HepG2 (cell line): ENCODE measurements at regions not wholly inside any gene's neighbourhood (a gene's known extent, or its start where the extent isn't known, plus 50 kb on each side); places are given as distances from the start of the nearest gene placed in this dataset.

Experiments
- EP300 ChIP-seq, 3 experiments: sonication (generic) in 1 of 3; formaldehyde crosslinking in 1 of 3; IDR thresholded peaks; 2 replicates each; pipeline versions ENCODE4 v1.5.1 to v1.6.1; 2011 to 2020; ENCODE audit warnings: low read depth in 2 of 3, low read length in 2 of 3, borderline replicate concordance in 1 of 3, improper control_type of control experiment in 1 of 3, mild to moderate bottlenecking in 1 of 3, missing genetic modification reagents in 1 of 3, moderate library complexity in 1 of 3
- MLLT10 ChIP-seq: sonication (generic); formaldehyde crosslinking; IDR thresholded peaks from 2 replicates; pipeline ENCODE4 v1.4.0; 2020; ENCODE audit warnings: missing genetic modification reagents
- RFXANK ChIP-seq: IDR thresholded peaks from 2 replicates; pipeline ENCODE4 v1.6.1; 2016
- RXRB ChIP-seq: IDR thresholded peaks from 2 replicates; pipeline ENCODE4 v1.6.1; 2016; ENCODE audit warnings: borderline replicate concordance, missing genetic modification reagents, missing compliant biosample characterization
- SALL1 ChIP-seq: sonication (generic); formaldehyde crosslinking; IDR thresholded peaks from 2 replicates; pipeline ENCODE4 v1.8.0; 2022; ENCODE audit warnings: mild to moderate bottlenecking, missing genetic modification reagents
- SSRP1 ChIP-seq: IDR thresholded peaks from 2 replicates; pipeline ENCODE4 v1.6.1; 2016; ENCODE audit warnings: control low read depth
- ZFP37 ChIP-seq: sonication (generic); formaldehyde crosslinking; IDR thresholded peaks from 2 replicates; pipeline ENCODE4 v1.4.0; 2020; ENCODE audit warnings: missing genetic modification reagents, borderline replicate concordance
- ZFYVE20 ChIP-seq: sonication (generic); formaldehyde crosslinking; IDR thresholded peaks from 2 replicates; pipeline ENCODE4 v1.8.0; 2023; ENCODE audit warnings: low read depth, mild to moderate bottlenecking, moderate library complexity, missing genetic modification reagents, borderline replicate concordance
- ZNF251 ChIP-seq: sonication (generic); formaldehyde crosslinking; IDR thresholded peaks from 2 replicates; pipeline ENCODE4 v1.9.0; 2021; ENCODE audit warnings: mild to moderate bottlenecking, missing genetic modification reagents
- ZNF33B ChIP-seq: sonication (generic); formaldehyde crosslinking; IDR thresholded peaks from 2 replicates; pipeline ENCODE4 v1.5.1; 2020; ENCODE audit warnings: mild to moderate bottlenecking, missing genetic modification reagents
- ZNF530 ChIP-seq: sonication (generic); formaldehyde crosslinking; IDR thresholded peaks from 2 replicates; pipeline ENCODE4 v1.5.0; 2020; ENCODE audit warnings: low read depth, mild to moderate bottlenecking, missing genetic modification reagents
- ZNF567 ChIP-seq: sonication (generic); formaldehyde crosslinking; IDR thresholded peaks from 2 replicates; pipeline ENCODE4 v1.8.1; 2023; ENCODE audit warnings: mild to moderate bottlenecking, missing genetic modification reagents, borderline replicate concordance
- TF ChIP-seq, protein P1 (sequence below): sonication (generic); formaldehyde crosslinking; IDR thresholded peaks from 2 replicates; pipeline ENCODE4 v1.4.0; 2020; ENCODE audit warnings: missing genetic modification reagents, borderline replicate concordance
- TF ChIP-seq, protein P2 (sequence below): sonication (generic); formaldehyde crosslinking; IDR thresholded peaks from 2 replicates; pipeline ENCODE4 v1.8.0; 2022; ENCODE audit warnings: mild to moderate bottlenecking, missing genetic modification reagents
- TF ChIP-seq, protein P3 (sequence below): sonication (generic); formaldehyde crosslinking; IDR thresholded peaks from 2 replicates; pipeline ENCODE4 v1.5.0; 2020; ENCODE audit warnings: missing genetic modification reagents, mild to moderate bottlenecking, borderline replicate concordance
- TF ChIP-seq, protein P4 (sequence below): sonication (generic); formaldehyde crosslinking; IDR thresholded peaks from 2 replicates; pipeline ENCODE4 v1.5.0; 2020; ENCODE audit warnings: mild to moderate bottlenecking, missing genetic modification reagents
- TF ChIP-seq, protein P5 (sequence below): sonication (generic); formaldehyde crosslinking; IDR thresholded peaks from 2 replicates; pipeline ENCODE4 v1.8.0; 2022; ENCODE audit warnings: missing genetic modification reagents, mild to moderate bottlenecking, moderate library complexity, borderline replicate concordance
- TF ChIP-seq, protein P6 (sequence below): sonication (generic); formaldehyde crosslinking; IDR thresholded peaks from 2 replicates; pipeline ENCODE4 v1.4.0; 2020; ENCODE audit warnings: mild to moderate bottlenecking, missing genetic modification reagents
- TF ChIP-seq, protein P7 (sequence below): sonication (generic); formaldehyde crosslinking; IDR thresholded peaks from 2 replicates; pipeline ENCODE4 v1.5.0; 2020; ENCODE audit warnings: missing genetic modification reagents

DNA sequence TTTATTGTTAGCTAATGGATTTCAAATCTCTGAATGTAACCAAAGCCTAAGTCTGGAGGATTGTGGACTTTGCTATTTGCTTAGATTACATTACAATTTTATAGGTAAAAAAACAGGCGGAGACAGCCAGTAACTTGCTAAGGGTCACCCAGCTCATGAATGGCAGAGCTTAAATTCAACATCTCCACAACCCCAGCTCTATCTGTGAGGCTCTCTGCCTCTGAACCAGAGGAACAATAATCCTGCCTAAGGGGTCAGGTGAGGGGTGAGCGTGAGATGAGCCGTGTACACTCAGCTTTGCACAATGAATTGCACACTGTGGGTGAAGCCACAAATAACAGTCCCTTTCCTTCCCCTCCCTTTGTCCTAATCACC, 69.8 kb upstream of the SPATA12 start (continued):
- TF ChIP-seq, protein P1, sequence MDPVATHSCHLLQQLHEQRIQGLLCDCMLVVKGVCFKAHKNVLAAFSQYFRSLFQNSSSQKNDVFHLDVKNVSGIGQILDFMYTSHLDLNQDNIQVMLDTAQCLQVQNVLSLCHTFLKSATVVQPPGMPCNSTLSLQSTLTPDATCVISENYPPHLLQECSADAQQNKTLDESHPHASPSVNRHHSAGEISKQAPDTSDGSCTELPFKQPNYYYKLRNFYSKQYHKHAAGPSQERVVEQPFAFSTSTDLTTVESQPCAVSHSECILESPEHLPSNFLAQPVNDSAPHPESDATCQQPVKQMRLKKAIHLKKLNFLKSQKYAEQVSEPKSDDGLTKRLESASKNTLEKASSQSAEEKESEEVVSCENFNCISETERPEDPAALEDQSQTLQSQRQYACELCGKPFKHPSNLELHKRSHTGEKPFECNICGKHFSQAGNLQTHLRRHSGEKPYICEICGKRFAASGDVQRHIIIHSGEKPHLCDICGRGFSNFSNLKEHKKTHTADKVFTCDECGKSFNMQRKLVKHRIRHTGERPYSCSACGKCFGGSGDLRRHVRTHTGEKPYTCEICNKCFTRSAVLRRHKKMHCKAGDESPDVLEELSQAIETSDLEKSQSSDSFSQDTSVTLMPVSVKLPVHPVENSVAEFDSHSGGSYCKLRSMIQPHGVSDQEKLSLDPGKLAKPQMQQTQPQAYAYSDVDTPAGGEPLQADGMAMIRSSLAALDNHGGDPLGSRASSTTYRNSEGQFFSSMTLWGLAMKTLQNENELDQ (CRISPR knock-in tag), result no peak
- TF ChIP-seq ZFYVE20 (CRISPR knock-in tag), result no peak
- TF ChIP-seq ZNF251, result no peak
- TF ChIP-seq ZFP37 (CRISPR knock-in tag), result no peak
- TF ChIP-seq, protein P2, sequence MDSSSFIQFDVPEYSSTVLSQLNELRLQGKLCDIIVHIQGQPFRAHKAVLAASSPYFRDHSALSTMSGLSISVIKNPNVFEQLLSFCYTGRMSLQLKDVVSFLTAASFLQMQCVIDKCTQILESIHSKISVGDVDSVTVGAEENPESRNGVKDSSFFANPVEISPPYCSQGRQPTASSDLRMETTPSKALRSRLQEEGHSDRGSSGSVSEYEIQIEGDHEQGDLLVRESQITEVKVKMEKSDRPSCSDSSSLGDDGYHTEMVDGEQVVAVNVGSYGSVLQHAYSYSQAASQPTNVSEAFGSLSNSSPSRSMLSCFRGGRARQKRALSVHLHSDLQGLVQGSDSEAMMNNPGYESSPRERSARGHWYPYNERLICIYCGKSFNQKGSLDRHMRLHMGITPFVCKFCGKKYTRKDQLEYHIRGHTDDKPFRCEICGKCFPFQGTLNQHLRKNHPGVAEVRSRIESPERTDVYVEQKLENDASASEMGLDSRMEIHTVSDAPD (CRISPR knock-in tag), result 0 out of 2 replicates have a peak, but pooled peaks have one; percentile 46
- TF ChIP-seq, protein P3, sequence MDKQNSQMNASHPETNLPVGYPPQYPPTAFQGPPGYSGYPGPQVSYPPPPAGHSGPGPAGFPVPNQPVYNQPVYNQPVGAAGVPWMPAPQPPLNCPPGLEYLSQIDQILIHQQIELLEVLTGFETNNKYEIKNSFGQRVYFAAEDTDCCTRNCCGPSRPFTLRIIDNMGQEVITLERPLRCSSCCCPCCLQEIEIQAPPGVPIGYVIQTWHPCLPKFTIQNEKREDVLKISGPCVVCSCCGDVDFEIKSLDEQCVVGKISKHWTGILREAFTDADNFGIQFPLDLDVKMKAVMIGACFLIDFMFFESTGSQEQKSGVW (CRISPR knock-in tag), result no peak
- TF ChIP-seq RFXANK (CRISPR knock-in tag), result no peak
- TF ChIP-seq, protein P4, sequence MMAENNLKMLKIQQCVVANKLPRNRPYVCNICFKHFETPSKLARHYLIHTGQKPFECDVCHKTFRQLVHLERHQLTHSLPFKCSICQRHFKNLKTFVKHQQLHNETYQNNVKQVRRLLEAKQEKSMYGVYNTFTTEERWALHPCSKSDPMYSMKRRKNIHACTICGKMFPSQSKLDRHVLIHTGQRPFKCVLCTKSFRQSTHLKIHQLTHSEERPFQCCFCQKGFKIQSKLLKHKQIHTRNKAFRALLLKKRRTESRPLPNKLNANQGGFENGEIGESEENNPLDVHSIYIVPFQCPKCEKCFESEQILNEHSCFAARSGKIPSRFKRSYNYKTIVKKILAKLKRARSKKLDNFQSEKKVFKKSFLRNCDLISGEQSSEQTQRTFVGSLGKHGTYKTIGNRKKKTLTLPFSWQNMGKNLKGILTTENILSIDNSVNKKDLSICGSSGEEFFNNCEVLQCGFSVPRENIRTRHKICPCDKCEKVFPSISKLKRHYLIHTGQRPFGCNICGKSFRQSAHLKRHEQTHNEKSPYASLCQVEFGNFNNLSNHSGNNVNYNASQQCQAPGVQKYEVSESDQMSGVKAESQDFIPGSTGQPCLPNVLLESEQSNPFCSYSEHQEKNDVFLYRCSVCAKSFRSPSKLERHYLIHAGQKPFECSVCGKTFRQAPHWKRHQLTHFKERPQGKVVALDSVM (CRISPR knock-in tag), result no peak
- peak; percentile 58 for TF ChIP-seq RXRB (CRISPR knock-in tag)
- TF ChIP-seq MLLT10 (CRISPR knock-in tag), result no peak
- TF ChIP-seq, protein P5, sequence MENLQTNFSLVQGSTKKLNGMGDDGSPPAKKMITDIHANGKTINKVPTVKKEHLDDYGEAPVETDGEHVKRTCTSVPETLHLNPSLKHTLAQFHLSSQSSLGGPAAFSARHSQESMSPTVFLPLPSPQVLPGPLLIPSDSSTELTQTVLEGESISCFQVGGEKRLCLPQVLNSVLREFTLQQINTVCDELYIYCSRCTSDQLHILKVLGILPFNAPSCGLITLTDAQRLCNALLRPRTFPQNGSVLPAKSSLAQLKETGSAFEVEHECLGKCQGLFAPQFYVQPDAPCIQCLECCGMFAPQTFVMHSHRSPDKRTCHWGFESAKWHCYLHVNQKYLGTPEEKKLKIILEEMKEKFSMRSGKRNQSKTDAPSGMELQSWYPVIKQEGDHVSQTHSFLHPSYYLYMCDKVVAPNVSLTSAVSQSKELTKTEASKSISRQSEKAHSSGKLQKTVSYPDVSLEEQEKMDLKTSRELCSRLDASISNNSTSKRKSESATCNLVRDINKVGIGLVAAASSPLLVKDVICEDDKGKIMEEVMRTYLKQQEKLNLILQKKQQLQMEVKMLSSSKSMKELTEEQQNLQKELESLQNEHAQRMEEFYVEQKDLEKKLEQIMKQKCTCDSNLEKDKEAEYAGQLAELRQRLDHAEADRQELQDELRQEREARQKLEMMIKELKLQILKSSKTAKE (CRISPR knock-in tag), result no peak
- no peak for TF ChIP-seq SSRP1 (CRISPR knock-in tag)
- TF ChIP-seq, protein P6, sequence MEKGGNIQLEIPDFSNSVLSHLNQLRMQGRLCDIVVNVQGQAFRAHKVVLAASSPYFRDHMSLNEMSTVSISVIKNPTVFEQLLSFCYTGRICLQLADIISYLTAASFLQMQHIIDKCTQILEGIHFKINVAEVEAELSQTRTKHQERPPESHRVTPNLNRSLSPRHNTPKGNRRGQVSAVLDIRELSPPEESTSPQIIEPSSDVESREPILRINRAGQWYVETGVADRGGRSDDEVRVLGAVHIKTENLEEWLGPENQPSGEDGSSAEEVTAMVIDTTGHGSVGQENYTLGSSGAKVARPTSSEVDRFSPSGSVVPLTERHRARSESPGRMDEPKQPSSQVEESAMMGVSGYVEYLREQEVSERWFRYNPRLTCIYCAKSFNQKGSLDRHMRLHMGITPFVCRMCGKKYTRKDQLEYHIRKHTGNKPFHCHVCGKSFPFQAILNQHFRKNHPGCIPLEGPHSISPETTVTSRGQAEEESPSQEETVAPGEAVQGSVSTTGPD (CRISPR knock-in tag), result no peak
- no peak for TF ChIP-seq ZNF530
- TF ChIP-seq EP300 (IDR thresholded peaks at IDR 0.05; ENCODE audit: low read depth in 2 of 2, low read length in 2 of 2), result peak in 1 of 2 experiments; percentile 62; a peak in 2 of 4 replicates
- TF ChIP-seq EP300 (CRISPR knock-in tag; IDR thresholded peaks at IDR 0.05; ENCODE audit: borderline replicate concordance), result no peak
- no peak for TF ChIP-seq ZNF33B (CRISPR knock-in tag)
- no peak for TF ChIP-seq ZNF567
- TF ChIP-seq, protein P7, sequence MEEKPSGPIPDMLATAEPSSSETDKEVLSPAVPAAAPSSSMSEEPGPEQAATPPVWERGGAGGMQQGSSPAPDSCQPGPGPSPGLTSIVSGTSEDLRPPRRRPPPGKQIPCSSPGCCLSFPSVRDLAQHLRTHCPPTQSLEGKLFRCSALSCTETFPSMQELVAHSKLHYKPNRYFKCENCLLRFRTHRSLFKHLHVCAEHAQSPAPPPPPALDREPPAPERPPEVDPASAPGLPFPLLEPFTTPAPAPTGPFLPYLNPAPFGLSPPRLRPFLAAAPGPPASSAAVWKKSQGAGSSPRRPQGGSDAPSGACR (CRISPR knock-in tag), result no peak
- TF ChIP-seq SALL1, result peak; percentile 57
